LNCAP (cell line): ENCODE measurements at regions not wholly inside any gene's neighbourhood (a gene's known extent, or its start where the extent isn't known, plus 50 kb on each side); places are given as distances from the start of the nearest gene placed in this dataset.

Experiments
- TF ChIP-seq, protein P1 (sequence below): fragments of 450-650 bp; IDR thresholded peaks from 2 replicates; pipeline ENCODE4 v1.5.1; 2017; ENCODE audit warnings: mild to moderate bottlenecking

DNA sequence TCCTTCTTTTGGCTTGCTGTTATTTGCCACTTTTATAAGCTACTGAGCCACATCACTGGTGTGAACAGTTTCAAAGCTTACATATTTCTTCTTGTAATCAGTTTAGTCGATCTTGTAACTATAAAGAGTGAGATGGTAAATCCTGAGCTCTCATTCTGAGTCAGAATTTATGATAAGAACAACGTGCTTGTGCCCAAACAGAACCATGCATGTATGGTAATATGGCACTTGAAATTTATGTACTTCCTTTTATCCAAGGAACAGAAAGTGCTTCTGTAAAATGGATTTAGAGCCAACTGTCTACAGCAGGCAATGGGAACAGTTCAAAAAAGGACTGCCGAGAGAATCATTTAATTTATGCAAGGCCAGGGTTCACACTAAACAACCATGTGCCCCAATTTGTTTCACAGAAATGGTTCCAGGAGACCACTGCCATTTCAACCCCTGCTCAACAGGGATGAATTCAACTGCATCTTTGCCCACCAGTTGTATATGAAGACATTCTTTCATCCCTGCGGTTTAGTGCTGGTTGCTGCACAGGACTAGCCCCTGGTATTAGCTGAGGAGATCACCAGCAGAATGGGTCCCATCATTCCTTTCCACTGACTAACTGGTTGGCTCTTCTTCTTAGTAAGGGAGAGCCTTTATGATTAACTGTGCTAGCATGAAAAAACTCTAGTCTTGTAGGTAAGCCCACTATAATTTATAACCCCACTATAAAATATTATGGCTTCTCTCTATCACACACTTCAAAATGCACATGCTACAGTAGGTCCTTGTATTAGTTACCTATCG is 162.9 kb upstream of the PGRMC2 start:
- TF ChIP-seq, protein P1, sequence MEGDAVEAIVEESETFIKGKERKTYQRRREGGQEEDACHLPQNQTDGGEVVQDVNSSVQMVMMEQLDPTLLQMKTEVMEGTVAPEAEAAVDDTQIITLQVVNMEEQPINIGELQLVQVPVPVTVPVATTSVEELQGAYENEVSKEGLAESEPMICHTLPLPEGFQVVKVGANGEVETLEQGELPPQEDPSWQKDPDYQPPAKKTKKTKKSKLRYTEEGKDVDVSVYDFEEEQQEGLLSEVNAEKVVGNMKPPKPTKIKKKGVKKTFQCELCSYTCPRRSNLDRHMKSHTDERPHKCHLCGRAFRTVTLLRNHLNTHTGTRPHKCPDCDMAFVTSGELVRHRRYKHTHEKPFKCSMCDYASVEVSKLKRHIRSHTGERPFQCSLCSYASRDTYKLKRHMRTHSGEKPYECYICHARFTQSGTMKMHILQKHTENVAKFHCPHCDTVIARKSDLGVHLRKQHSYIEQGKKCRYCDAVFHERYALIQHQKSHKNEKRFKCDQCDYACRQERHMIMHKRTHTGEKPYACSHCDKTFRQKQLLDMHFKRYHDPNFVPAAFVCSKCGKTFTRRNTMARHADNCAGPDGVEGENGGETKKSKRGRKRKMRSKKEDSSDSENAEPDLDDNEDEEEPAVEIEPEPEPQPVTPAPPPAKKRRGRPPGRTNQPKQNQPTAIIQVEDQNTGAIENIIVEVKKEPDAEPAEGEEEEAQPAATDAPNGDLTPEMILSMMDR: no peak

DNA sequence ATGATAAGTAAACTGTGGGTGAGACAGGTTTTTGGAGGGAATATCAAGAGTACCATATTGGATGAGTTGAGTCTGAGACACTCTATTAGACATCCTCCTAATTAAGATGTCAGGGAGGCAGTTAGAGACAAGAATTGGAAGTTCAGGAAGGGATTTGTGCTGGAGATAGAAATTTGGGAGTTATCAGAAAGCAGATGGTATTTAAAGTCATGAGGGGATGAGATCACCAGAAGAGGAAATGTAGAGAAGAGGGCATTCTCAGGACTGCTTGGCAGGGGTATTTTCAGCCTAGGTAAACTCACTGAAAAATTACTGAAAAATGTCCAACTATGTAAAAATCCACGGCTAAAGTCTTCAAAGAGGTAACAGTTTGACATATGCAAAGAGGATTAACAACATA is 161.6 kb upstream of the PGRMC2 start:
- TF ChIP-seq, protein P1: no peak

DNA sequence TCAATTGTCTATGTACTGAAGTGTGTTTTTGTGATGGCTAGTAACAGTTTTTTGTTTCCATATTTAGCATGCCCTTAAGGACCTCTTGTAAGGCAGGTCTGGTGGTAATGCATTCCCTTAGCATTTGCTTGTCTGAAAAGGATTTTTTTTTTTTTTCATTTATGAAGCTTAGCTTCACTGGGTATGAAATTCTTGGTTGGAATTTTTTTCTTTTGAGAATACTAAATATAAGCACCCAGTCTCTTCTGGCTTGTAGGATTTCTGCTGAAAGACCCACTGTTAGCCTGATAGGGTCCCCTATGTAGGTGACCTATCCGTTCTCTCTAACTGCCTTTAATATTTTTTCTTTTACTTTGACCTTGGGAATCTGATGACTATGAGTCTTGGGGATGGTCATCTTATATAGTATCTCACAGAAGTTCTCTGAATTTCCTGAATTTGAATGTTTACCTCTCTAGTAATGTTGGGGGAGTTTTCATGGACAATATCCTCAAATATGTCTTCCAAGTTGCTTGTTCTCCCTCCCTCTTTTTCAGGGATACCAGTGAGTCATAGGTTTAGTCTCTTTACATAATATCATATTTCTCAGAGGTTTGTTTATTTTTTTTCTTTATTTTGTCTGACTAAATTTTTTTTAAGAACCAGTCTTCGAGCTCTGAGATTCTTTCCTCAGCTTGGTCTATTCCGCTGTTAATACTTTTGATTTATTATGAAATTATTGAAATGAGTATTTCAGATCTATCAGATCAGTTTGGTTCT is 157.1 kb upstream of the PGRMC2 start:
- TF ChIP-seq, protein P1: no peak

DNA sequence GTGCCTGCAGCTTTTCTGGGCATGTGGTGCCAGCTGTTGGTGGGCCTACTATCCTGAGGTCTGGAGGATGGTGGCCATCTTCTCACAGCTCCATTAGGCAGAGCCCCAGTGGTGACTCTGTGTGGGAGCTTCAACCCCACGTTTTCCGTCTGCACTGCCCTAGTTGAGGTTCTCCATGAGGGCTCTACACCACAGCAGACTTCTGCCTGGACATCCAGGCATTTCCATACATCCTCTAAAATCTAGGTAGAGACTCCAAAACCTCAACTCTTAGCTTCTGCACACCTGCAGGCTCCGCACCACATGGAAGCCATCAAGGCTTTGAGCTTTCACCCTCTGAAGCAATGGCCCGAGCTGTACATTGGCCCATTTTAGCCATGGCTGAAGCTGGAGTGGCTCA is 153.3 kb upstream of the PGRMC2 start:
- TF ChIP-seq, protein P1: no peak

DNA sequence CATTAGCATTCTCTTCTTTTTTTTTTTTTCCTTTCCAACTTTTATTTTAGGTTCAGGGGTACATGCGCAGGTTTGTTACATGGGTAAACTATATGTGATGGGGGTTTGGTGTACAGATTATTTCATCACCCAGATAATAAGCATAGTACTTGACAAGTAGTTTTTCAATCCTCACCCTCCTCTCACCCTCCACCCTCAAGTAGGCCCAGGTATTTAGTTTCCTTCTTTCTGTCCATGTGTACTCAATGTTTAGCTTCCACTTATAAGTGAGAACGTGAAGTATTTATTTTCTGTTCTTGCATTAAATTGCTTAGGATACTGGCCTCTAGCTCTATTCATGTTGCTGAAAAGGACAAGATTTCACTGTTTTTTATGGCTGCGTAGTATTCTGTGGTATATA is 140.8 kb upstream of the PGRMC2 start:
- TF ChIP-seq, protein P1: no peak

DNA sequence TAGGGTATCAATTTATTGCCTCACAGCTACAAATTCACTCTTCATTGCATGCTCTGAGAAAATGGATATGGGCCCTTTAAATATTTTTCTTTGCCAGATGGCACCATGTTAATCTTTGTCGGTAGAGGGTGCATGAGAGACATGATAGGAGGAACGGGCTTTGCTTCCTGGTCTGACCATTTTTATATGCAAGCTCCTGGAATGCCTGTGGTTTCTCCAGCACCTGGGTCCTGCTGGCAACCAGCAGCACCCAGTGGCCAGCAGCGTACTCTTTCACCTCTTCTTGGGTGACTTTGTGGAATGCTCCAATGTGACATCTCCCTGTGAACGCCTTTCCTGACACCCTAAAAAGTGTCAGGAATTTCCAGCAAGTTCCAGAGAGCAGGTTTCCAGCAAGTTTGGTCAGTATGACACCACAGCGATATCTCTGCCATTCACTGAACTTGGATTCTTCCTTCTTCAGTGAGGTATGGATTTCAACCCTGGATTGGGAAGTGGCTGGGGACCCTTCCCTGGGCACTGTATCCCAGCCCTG is 140.3 kb upstream of the PGRMC2 start:
- TF ChIP-seq, protein P1: peak; percentile 61

DNA sequence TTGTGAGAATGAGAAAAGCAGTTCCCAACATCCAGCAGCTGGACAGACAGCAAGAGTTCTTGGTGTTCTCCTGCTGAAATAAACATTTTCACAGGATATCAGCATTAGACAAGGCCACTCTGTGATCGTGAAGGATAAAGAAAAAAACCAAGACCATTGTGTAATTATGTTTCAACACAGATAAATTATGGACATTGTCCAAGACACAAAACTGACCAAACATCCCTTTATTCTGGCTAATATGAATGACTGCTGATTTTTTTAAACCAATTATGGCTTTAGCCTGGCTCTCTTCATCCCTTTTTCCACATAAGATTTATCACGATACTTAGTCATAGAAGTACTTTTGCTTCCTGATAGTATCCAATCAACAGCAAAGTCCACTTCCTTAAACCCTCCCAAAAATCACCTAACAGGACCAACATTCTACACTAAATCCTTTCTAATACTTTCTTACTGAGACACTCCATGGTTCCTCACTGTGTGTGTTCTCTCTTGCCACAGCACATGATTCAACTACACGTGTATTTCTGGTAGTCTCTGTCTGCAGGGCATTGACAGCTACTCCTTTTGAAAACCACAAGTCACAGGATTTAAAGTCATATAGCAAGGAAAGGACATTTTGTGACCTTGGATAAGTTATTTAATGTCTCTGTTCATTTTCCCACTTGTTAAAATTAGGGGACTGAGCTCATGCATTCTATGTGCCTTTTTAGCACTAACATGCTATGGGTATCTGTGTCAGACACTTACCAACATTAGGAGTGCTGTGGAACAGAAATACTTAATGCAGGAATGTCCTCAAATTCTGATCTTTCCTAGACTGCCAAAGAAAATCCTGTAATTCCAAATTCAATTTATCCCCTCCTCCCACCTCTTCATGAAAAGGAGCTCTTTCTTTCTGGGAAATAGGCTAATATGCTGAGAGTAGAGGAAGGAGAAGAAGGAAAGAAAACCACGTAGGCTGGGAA is 137.2 kb upstream of the PGRMC2 start:
- TF ChIP-seq, protein P1: no peak
